ENCODE measurements at regions not wholly inside any gene's neighbourhood (a gene's known extent, or its start where the extent isn't known, plus 50 kb on each side); places are given as distances from the start of the nearest gene placed in this dataset.

DNA sequence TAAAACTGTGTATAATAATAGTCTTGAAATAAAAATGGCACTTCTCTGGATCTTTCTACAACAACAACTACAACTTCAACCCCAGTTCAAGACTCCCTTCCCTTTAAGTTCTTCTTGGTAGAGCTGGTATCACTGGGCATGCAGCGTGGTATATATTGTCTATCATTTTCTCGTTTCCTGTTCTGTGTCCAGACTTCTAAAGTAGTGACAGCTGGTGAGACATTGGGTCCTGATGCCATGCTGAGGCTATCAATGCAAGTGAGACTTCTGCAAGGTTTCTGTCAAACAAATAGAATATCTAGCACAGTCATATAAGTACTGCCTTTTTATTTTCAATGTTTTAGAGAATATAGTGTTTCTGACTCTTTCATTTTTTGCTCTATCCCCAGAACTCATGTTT, 123.0 kb upstream of the GRIN3A start:
- H3K4me3 ChIP-seq (ENCODE audit: control insufficient read depth, low read depth, low read length): no peak overlapping the region
- TF ChIP-seq, protein P1, sequence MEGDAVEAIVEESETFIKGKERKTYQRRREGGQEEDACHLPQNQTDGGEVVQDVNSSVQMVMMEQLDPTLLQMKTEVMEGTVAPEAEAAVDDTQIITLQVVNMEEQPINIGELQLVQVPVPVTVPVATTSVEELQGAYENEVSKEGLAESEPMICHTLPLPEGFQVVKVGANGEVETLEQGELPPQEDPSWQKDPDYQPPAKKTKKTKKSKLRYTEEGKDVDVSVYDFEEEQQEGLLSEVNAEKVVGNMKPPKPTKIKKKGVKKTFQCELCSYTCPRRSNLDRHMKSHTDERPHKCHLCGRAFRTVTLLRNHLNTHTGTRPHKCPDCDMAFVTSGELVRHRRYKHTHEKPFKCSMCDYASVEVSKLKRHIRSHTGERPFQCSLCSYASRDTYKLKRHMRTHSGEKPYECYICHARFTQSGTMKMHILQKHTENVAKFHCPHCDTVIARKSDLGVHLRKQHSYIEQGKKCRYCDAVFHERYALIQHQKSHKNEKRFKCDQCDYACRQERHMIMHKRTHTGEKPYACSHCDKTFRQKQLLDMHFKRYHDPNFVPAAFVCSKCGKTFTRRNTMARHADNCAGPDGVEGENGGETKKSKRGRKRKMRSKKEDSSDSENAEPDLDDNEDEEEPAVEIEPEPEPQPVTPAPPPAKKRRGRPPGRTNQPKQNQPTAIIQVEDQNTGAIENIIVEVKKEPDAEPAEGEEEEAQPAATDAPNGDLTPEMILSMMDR (IDR thresholded peaks at IDR 0.05; ENCODE audit: control insufficient read depth, insufficient read depth, low read depth, low read length, missing control alignments): no peak
- no peak for DNase-seq (ENCODE audit: low read depth)

DNA sequence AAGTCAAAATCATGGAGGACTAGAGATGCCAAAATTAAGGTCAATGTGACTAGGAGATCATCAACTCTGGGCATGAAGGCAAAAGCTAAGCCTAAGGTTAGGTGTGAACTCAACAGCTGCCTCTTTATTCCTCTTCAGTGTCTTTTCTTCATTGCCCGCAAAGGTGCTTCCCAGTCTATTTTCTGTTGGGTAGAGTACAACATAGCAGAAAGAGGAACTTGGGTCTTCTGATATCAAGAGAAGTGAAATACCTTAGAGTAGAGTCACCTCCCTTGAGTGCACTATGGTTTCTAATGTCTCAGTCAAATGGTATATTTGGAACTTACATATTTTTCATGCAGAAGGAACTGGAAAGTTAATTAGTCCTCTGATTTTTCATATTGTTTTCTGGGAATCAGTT, 122.5 kb upstream of the GRIN3A start:
- H3K4me3 ChIP-seq (ENCODE audit: control insufficient read depth, low read depth, low read length): no peak overlapping the region
- DNase-seq (ENCODE audit: low read depth): no peak
- TF ChIP-seq, protein P1 (IDR thresholded peaks at IDR 0.05; ENCODE audit: control insufficient read depth, insufficient read depth, low read depth, low read length, missing control alignments): no peak

DNA sequence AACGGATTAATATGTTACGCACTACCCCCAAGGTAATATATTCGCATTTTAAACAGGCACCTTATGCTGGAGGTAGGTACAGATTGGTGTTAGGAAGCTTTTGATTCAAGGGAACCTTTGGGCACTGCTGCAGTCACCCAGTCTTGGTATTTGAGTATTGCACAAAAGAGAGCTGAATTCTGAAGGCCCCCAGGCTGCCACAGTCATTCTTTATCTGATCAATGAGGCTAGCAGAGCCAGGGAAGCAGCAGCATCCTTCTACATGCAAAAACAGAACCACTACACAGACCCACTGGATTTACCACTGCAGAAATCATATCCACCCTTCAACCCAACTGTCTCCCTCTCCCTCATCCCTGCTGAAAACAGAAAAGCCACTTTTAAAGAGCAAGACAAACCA, 121.2 kb upstream of the GRIN3A start:
- TF ChIP-seq, protein P1 (IDR thresholded peaks at IDR 0.05; ENCODE audit: control insufficient read depth, insufficient read depth, low read depth, low read length, missing control alignments): no peak
- no peak for DNase-seq (ENCODE audit: low read depth)
- H3K4me3 ChIP-seq (ENCODE audit: control insufficient read depth, low read depth, low read length): no peak overlapping the region

DNA sequence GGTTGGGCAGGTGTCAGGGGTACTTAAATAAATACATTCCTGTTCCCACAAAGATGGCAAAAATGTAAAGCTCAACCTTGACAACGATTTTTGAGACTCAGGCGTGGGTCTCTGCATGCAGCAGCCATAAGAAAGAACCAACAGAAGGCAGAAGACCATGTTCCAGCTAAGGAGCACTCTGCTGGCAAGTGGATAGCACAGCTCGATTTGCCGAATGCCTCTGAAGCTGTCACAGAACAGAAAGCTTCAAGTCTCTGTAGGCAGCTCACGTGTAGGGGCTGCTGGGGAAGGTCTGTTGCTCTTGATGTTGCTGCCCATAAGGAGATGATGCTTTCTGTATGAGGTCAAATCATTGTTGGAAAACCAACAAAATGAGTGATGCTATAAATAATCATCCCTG, 119.6 kb upstream of the GRIN3A start:
- no peak for DNase-seq (ENCODE audit: low read depth)
- TF ChIP-seq, protein P1 (IDR thresholded peaks at IDR 0.05; ENCODE audit: control insufficient read depth, insufficient read depth, low read depth, low read length, missing control alignments): no peak
- H3K4me3 ChIP-seq (ENCODE audit: control insufficient read depth, low read depth, low read length): no peak overlapping the region

DNA sequence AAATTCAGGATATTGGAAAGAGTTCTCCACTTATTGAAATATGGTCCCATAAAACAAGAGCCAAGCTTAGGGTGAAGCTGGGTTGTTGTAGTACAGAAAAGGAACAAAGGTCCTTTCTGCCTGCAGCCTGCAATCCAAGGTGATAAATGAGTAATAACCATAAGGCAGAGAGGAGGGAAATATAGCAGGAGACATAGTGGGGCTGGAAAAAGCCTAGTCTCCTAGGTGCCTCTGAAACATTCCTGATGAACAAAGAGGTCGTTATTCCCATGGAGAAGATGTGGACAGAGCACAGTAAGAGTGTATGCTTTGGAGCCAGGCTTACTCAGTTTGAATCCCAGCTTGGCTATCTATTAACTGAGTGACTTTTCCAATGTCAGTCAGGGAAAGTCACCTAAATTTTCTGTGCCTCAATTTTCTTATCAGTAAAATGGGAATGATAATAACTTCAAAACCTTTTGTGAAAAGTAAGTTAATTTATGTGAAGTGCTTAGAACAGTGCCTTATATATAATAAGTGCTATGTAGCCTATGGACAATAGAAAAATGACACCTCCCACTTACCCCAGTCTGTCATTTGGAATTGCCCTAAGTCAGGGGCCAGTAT, 110.8 kb upstream of the GRIN3A start:
- DNase-seq (ENCODE audit: low read depth): no peak
- no peak overlapping the region for H3K4me3 ChIP-seq (ENCODE audit: control insufficient read depth, low read depth, low read length)
- TF ChIP-seq, protein P1 (IDR thresholded peaks at IDR 0.05; ENCODE audit: control insufficient read depth, insufficient read depth, low read depth, low read length, missing control alignments): no peak

DNA sequence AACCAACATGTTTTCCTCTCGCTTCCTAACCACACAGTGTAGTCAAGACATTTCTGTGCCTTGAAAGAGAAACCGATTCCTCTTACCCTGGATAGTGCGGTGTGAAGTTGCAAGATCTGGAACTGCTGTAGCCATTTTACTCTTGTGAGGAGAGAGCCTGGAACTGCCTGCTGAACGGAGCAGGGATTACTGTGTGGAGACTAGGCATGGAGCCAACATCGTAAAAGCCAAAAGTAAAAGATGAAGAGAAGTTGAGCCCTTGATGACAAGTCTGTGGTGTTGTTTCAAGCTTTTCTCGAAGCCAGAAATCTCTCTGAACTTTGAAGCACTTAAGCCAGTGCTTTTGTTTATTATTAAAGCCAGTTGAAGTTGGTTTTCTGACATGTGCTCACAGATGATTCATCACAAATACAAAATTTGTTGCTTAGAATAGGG, 110.1 kb upstream of the GRIN3A start:
- TF ChIP-seq, protein P1 (IDR thresholded peaks at IDR 0.05; ENCODE audit: control insufficient read depth, insufficient read depth, low read depth, low read length, missing control alignments): no peak
- no peak for DNase-seq (ENCODE audit: low read depth)
- no peak overlapping the region for H3K4me3 ChIP-seq (ENCODE audit: control insufficient read depth, low read depth, low read length)

DNA sequence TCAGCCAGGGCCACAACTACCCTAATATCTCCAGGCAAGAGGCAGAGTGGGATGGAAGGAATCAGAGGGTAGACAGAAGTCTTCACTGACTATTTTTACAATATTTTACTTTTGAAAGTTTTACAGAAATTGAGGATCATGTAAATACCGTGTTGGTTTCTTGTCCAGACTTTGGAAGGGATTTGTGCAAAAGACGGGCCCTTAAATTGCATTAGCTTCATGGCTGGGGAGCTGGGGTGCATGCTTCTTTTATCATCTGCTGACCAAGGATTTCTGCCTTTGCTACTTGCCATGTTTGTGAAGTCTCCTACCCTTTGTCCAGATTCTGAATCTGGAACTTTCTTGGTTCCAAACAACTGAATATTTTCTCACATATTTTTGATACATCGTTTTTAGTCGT, 107.7 kb upstream of the GRIN3A start:
- TF ChIP-seq, protein P1 (IDR thresholded peaks at IDR 0.05; ENCODE audit: control insufficient read depth, insufficient read depth, low read depth, low read length, missing control alignments): no peak
- no peak for DNase-seq (ENCODE audit: low read depth)

More for the DNA sequence above, 107.7 kb upstream of the GRIN3A start:
- H3K4me3 ChIP-seq (ENCODE audit: control insufficient read depth, low read depth, low read length): no peak overlapping the region
